Aorta (tissue), 5 donors: ENCODE measurements at regions not wholly inside any gene's neighbourhood (a gene's known extent, or its start where the extent isn't known, plus 50 kb on each side); places are given as distances from the start of the nearest gene placed in this dataset.

Source experiments
- ATAC-seq: fragments of 200-7000 bp; cut with Tn5 transposase; one replicate; pipeline ENCODE4 v1.9.1; 2022; ENCODE audit warnings: moderate library complexity; ENCODE audit not compliant: low FRiP score
- DNase-seq, 2 donors: peaks; one replicate each; pipeline ENCODE4 v3.0.0-alpha.2; 2020
- H3K27ac ChIP-seq, 2 donors: one replicate each; pipeline ENCODE4 v1.5.1; 2013; ENCODE audit warnings: low read length in 2 of 2, mild to moderate bottlenecking in 2 of 2, moderate library complexity in 2 of 2, control low read depth in 1 of 2, inconsistent platforms in 1 of 2, low read depth in 1 of 2
- H3K27me3 ChIP-seq, 2 donors: one replicate each; pipeline ENCODE4 v1.6.1; 2013; ENCODE audit warnings: control low read depth in 1 of 2, low read length in 1 of 2, mild to moderate bottlenecking in 1 of 2, moderate library complexity in 1 of 2; ENCODE audit not compliant: insufficient read depth in 2 of 2, control insufficient read depth in 1 of 2
- H3K36me3 ChIP-seq, 2 donors: one replicate each; pipeline ENCODE4 v1.6.1; 2013; ENCODE audit warnings: control low read depth in 1 of 2, low read length in 1 of 2, mild to moderate bottlenecking in 1 of 2; ENCODE audit not compliant: insufficient read depth in 2 of 2, control insufficient read depth in 1 of 2
- H3K4me1 ChIP-seq, 2 donors: one replicate each; pipeline ENCODE4 v1.6.1; 2013; ENCODE audit warnings: low read length in 2 of 2, control low read depth in 1 of 2, mild to moderate bottlenecking in 1 of 2, moderate library complexity in 1 of 2; ENCODE audit not compliant: insufficient read depth in 2 of 2, control insufficient read depth in 1 of 2
- H3K4me3 ChIP-seq, 2 donors: one replicate each; pipeline ENCODE4 v1.5.1; 2013; ENCODE audit warnings: low read length in 2 of 2, control low read depth in 1 of 2, mild to moderate bottlenecking in 1 of 2
- H3K9me3 ChIP-seq: one replicate; pipeline ENCODE4 v1.6.1; 2013; ENCODE audit warnings: mild to moderate bottlenecking, low read length; ENCODE audit not compliant: control insufficient read depth
- WGBS, 2 donors: extraction: QIAGEN DNeasy Blood & Tissue Kit; methylation state at CpG; one replicate each; pipeline ENCODE4 v1.1.7; 2013; 5-methylcytosine and 5-hydroxymethylcytosine counted together
- intact Hi-C, 2 donors: fragments of 100-400 bp; cut with DNase I; formaldehyde crosslinking; loops; one replicate each; pipeline versions ENCODE4 v1.14.2 to v1.15.0; 2022
- donor health status: healthy with polysubstance abuse.
- donor health status: Bipolar disorder and iron deficiency.
- donor health status: DM: no; HTN: no; CAD: no.
- donor health status: DM: no; HTN: no; CAD: no.
- donor health status: DM: yes; HTN: yes; CAD: no.

DNA sequence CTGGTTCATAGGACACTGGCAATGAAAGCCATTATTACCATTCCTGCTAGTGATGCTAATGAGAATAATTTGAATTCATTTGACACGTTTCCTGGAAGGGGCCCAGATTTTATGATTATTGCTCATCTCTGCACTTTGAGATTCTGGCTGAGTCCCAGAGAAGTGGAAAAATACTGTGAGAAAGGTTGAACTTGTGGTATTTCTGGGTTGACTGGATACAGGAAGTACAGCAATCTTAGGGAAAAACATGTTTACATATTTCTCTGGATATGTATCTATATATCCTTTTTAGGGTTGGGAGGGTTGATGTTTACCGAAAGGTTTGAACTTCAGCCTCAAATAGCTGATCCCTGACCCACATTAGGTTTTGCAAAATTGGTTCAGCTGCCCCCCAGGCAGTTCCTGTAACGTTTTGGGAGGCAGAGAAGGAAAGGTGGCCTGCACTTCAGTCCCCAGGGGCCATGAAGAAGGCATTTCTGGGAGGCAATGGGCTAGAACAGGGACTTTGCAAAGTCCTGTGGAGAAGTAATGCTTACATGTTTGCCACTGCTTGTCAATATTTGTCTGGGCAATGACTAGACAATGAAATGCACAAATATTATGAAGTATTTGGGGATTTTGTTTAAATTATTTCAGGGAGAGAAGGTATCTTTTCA, 253.7 kb upstream of the PITRM1 start:
- no peaks in the 10 kb centered on the region for H3K9me3 ChIP-seq
- H3K27me3 ChIP-seq, result no peaks in the 10 kb centered on the region
- H3K4me1 ChIP-seq, result peaks cover 0 to 1% of the 10 kb centered on the region in 2 donors
- H3K36me3 ChIP-seq, result no peaks in the 10 kb centered on the region
- no peak for ATAC-seq
- 57 to 64% methylated on average over 3 of the region's 3 CpGs for WGBS, 2 donors
- intact Hi-C loops, result no loop called here
- H3K27ac ChIP-seq, result no peak overlapping the region
- no peak for DNase-seq
- H3K4me3 ChIP-seq, result no peak overlapping the region

DNA sequence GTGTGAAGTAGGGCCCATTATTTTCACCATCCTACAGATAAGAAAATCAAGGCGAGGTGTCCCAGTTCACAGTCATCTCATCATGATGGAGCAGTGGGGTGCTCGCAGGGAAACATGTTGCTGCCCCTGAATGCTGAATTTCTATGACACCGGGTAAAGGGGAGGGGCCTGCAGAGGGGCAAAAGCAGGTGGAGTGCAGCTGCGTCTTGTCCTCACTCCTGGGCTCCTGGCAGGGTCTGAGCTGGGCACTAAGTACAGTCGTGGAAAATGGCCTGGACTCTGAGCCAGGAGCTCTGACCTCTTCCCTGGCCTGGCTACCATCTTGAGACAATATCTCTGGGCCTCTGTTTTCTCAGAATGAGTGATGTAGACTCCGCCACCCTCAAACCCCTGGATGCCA, 253.1 kb upstream of the PITRM1 start:
- peaks cover 0 to 1% of the 10 kb centered on the region in 2 donors for H3K4me1 ChIP-seq
- no peaks in the 10 kb centered on the region for H3K36me3 ChIP-seq

DNA sequence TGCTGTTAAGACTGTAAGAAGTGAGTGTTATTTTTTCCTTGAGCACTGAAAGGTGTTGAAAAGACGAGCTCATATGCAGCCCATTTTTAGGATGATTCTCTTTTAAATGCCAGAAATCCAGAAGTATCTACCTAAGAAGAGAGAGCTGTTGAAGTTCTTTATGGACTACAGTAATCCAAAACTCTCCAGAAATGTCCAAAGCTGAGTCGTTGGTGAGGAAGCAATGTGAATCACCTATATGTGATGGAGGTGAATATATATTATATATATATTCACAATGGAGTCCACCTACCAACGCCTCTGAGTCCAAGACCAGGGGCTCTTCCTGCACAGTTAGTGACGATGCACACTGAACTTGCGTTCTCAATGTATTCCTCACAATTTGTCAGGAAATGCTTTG, 252.7 kb upstream of the PITRM1 start:
- Histone ChIP-seq H3K4me1 (peaks cover 0 to 1% of the 10 kb centered on the region in 2 donors), H3K4me3 (no peak overlapping the region), H3K27me3 (no peaks in the 10 kb centered on the region), H3K36me3 (no peaks in the 10 kb centered on the region), H3K9me3 (no peaks in the 10 kb centered on the region), H3K27ac (no peak overlapping the region)
- WGBS, 2 donors, result 92 to 94% methylated on average over 5 of the region's 5 CpGs
- no peak for ATAC-seq
- DNase-seq, result no peak
- intact Hi-C loops, result no loop called here

More for the DNA sequence above, 253.1 kb upstream of the PITRM1 start:
- intact Hi-C loops, result no loop called here
- no peak overlapping the region for H3K4me3 ChIP-seq
- H3K9me3 ChIP-seq, result no peaks in the 10 kb centered on the region
- no peaks in the 10 kb centered on the region for H3K27me3 ChIP-seq
- 70 to 71% methylated on average over 6 of the region's 6 CpGs for WGBS, 2 donors
- no peak overlapping the region for H3K27ac ChIP-seq
- ATAC-seq (no peak), DNase-seq (no peak)

DNA sequence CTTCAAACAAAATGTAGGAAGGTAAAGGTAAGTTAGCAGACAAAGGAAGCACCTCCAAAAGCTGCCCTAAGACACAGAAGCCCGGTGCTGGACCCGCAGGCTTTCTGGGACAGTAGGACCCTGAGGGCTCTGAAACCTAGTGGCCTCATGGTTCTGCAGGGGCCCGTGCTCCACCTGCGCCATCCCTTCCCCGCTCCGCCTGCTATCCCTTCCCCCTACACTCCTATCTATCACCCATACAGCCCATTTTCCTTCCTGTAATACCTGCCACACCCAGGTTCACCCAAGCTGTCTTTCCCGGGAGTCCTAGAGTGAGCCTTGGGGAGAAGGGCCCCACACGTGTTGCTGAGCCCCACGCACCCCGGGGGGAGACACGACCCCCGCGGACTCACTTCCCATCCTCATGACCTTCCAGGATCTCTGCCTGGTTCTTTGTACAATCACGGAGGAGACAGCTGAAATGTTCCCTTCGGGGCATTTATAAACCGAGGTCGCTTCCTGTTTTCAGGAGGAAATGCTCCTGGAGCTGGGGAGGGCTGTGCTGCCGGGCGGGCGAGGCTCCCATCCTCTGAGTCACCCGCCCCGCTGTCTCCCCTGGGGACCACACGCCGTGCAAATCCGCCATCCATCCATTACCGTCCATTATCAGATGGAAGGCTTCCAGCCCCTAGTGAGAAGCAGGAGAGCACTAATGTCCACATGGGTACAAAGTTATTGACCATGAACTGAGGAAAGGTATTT, 251.7 kb upstream of the PITRM1 start:
- no peak overlapping the region for H3K27ac ChIP-seq
- H3K27me3 ChIP-seq, result no peaks in the 10 kb centered on the region
- H3K9me3 ChIP-seq, result no peaks in the 10 kb centered on the region
- intact Hi-C loops, result no loop called here
- no peaks in the 10 kb centered on the region for H3K36me3 ChIP-seq
- no peak overlapping the region for H3K4me3 ChIP-seq
- H3K4me1 ChIP-seq, result peaks cover 0 to 1% of the 10 kb centered on the region in 2 donors
- ATAC-seq (no peak), DNase-seq (peak in 1 of 2 donors; percentile 62)
- WGBS, 2 donors, result 80 to 82% methylated on average over 26 of the region's 26 CpGs

DNA sequence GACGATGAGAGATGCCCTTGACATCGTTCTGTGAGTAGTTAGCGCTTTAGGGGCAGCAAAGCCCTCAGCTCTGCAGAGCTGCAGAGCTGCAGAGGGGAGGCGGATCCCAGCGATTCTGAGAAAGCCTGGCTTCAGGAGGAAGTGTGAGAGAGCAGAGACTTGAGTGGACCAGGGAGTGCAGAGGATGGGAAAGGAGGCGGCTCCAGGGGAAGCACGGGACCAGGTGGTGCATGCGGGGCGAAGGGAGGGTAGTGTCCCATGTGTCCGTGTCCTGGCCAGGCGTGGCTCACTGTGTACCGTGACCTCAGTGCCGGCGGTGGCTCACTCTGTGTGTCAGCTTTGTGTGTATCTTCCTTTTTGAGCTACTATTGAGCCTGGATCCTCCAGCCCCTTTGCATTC, 250.8 kb upstream of the PITRM1 start:
- WGBS, 2 donors, result 93 to 94% methylated on average over 14 of the region's 14 CpGs
- intact Hi-C loops, result no loop called here
- no peak overlapping the region for H3K27ac ChIP-seq

DNA sequence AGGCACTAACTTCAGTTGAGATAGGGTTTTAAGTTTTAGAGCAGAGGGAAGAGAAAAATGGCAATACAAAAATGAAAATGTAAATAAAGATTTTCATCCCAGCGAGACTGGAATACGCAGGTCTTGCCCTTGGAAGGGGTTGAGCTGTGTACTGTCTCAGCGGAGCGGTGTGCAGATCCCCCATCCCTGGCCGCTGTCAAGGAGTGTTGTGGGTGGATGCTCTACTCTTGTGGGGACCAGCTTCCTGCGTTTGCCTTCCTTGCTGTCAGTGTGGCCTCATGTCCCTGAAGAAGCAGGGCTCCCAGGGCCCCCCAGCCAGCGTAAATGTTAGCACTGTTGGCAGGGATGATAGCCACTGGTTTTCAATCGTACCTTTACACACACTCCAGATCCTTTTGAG, 249.7 kb upstream of the PITRM1 start:
- ATAC-seq, result no peak
- intact Hi-C loops, result no loop called here
- DNase-seq, result no peak
- no peaks in the 10 kb centered on the region for H3K27me3 ChIP-seq
- H3K36me3 ChIP-seq, result no peaks in the 10 kb centered on the region
- WGBS, 2 donors, result 83 to 84% methylated on average over 8 of the region's 8 CpGs
- no peak overlapping the region for H3K27ac ChIP-seq
- H3K4me1 ChIP-seq, result peaks cover 1 to 3% of the 10 kb centered on the region in 2 donors
- H3K9me3 ChIP-seq, result no peaks in the 10 kb centered on the region
- H3K4me3 ChIP-seq, result no peak overlapping the region

More for the DNA sequence above, 250.8 kb upstream of the PITRM1 start:
- H3K9me3 ChIP-seq, result no peaks in the 10 kb centered on the region
- no peaks in the 10 kb centered on the region for H3K36me3 ChIP-seq
- ATAC-seq (no peak), DNase-seq (no peak)
- no peak overlapping the region for H3K4me3 ChIP-seq
- H3K27me3 ChIP-seq, result no peaks in the 10 kb centered on the region
- H3K4me1 ChIP-seq, result peaks cover 0 to 1% of the 10 kb centered on the region in 2 donors

DNA sequence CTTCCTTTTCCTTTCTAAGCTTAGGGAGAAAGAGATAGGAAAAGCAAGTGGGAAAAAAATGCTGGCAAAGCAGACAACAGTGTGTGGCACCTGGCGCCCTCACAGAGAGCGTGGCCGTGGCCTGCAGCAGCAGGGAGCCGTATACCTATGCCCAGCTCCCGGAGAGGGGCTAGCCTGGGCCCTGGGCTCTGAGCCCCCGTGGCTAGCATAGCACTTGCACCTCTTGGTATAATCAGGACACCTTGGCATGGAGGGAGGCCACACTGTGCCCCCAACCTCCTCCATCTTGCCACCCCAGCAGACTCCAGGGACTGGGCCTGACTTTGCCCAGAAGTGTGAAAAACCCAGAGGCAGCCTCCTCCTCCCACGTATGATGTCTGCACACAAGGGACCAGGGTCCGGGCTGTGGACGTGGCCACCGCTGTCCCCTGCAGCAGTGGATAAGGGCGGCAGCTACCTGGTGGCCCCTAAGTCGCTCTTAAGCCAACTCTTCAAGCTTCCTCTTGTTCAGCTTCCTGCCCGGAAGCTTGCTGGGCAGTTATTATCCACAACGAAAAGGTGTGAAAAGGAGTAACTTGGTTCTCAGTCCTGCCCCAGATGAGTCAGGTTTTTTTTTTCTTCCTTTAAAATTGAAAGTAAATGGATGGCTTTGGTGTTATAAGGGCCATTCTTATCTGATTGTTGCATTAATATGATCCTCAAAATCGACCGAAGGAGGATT, 249.1 kb upstream of the PITRM1 start:
- H3K4me1 ChIP-seq, result peaks cover 1 to 3% of the 10 kb centered on the region in 2 donors

DNA sequence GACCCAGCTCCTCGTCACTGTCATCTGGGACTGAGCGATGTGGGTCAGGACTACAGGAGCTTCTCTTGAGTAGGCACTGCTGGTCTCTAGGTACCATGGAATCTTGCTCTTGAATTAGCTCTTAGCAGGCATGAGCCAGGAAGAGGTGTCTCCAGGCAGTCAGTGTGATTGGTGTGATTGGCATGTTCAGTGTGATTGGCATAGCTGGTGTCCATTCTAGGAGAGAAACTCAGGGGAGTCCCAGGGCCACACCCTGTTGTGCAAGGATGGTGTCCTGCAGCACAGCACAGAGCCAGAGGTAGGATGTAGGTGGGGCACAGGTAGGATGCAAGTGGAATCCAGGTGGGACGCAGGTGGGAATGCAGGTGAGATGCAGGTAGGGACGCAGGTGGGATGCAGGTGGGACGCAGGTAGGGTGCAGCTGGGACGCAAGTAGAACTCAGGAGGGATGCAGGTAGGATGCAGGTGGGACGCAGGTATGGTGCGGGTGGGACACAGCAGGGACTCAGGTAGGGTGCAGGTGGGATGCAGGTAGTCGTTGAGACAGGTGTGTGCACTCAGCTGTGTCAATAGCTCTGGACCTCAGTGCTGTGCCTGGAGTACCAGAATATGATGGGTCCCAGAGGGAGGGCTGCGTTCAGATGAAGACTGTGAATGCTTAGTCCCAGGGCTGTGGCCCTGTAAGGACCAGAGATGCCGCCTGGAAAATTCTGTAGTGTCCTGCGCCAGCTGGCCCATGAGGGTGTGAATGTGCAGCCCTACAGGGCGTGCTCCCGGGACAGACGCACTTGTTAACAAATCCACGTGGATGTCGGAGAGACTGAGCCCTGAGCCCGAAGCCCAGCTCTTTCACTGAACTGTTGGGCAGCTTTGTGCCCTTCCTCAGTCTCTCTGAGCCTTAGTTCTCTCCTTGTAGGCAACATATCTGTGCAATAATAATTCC, 248.2 kb upstream of the PITRM1 start:
- Histone ChIP-seq H3K27ac (no peak overlapping the region), H3K27me3 (no peaks in the 10 kb centered on the region), H3K4me1 (peaks cover 0 to 3% of the 10 kb centered on the region in 2 donors), H3K4me3 (no peak overlapping the region), H3K36me3 (no peaks in the 10 kb centered on the region), H3K9me3 (no peaks in the 10 kb centered on the region)
- WGBS, 2 donors, result 93% methylated on average over 18 of the region's 18 CpGs
- DNase-seq, result peak in 1 of 2 donors; percentile 33
- no peak for ATAC-seq
- intact Hi-C loops, result no loop called here

More for the DNA sequence above, 249.1 kb upstream of the PITRM1 start:
- no peak for DNase-seq
- no peak overlapping the region for H3K4me3 ChIP-seq
- intact Hi-C loops, result no loop called here
- no peaks in the 10 kb centered on the region for H3K9me3 ChIP-seq
- no peak for ATAC-seq
- WGBS, 2 donors, result 78 to 79% methylated on average over 16 of the region's 16 CpGs
- H3K36me3 ChIP-seq, result no peaks in the 10 kb centered on the region
- no peaks in the 10 kb centered on the region for H3K27me3 ChIP-seq
- H3K27ac ChIP-seq, result no peak overlapping the region
